Head of caudate nucleus (tissue), 42 donors: ENCODE measurements at regions not wholly inside any gene's neighbourhood (a gene's known extent, or its start where the extent isn't known, plus 50 kb on each side); places are given as distances from the start of the nearest gene placed in this dataset.

Experiments
- DNase-seq, 42 donors: peaks; one replicate each; pipeline versions ENCODE4 v3.0.0 to v3.0.0-alpha.2; 2020 to 2021; ENCODE audit warnings: mixed read lengths in 7 of 42
- intact Hi-C: fragments of 100-400 bp; cut with DNase I; formaldehyde crosslinking; loops from one replicate; pipeline ENCODE4 v1.15.0; 2022

- intact Hi-C loops = no loop called here
- no peak for DNase-seq
Measured at GRCh38 chr10:107692072-107692471, 527.6 kb upstream of the SORCS1 start.

- intact Hi-C loops = no loop called here
- DNase-seq = no peak
Measured at GRCh38 chr10:107689323-107689722, 524.8 kb upstream of the SORCS1 start.

GRCh38 chr10:107687701-107688100 lies 523.2 kb upstream of the SORCS1 start:
- DNase-seq = no peak
- intact Hi-C loops = no loop called here

- intact Hi-C loops = no loop called here
- peak in 31 of 42 donors; percentile 2 to 46 (median 17) for DNase-seq
Measured at GRCh38 chr10:107686095-107686494, 521.6 kb upstream of the SORCS1 start.

GRCh38 chr10:107671960-107672359 lies 507.5 kb upstream of the SORCS1 start:
- no peak for DNase-seq
- intact Hi-C loops = no loop called here

GRCh38 chr10:107666214-107666613 lies 501.7 kb upstream of the SORCS1 start:
- DNase-seq = no peak
- intact Hi-C loops = no loop called here

GRCh38 chr10:107665459-107665858 lies 501.0 kb upstream of the SORCS1 start:
- intact Hi-C loops = no loop called here
- DNase-seq = no peak

GRCh38 chr10:107657851-107658250 lies 493.3 kb upstream of the SORCS1 start:
- intact Hi-C loops = no loop called here
- DNase-seq = no peak

GRCh38 chr10:107656932-107657331 lies 492.4 kb upstream of the SORCS1 start:
- intact Hi-C loops = no loop called here
- DNase-seq = no peak

GRCh38 chr10:107653832-107654287 lies 489.4 kb upstream of the SORCS1 start:
- peak in 6 of 42 donors; percentile 2 to 40 (median 10) for DNase-seq
- intact Hi-C loops = no loop called here

GRCh38 chr10:107650939-107651338 lies 486.4 kb upstream of the SORCS1 start:
- intact Hi-C loops = no loop called here
- no peak for DNase-seq

- DNase-seq = no peak
- intact Hi-C loops = no loop called here
Measured at GRCh38 chr10:107649249-107649648, 484.7 kb upstream of the SORCS1 start.

GRCh38 chr10:107647462-107647861 lies 483.0 kb upstream of the SORCS1 start:
- DNase-seq = no peak
- intact Hi-C loops = no loop called here

GRCh38 chr10:107631876-107632275 lies 467.4 kb upstream of the SORCS1 start:
- no peak for DNase-seq
- intact Hi-C loops = no loop called here

- intact Hi-C loops = no loop called here
- no peak for DNase-seq
Measured at GRCh38 chr10:107626862-107627261, 462.4 kb upstream of the SORCS1 start.

GRCh38 chr10:107623292-107623691 lies 458.8 kb upstream of the SORCS1 start:
- intact Hi-C loops = no loop called here

GRCh38 chr10:107619139-107619538 lies 454.6 kb upstream of the SORCS1 start:
- no peak for DNase-seq

More at GRCh38 chr10:107623292-107623691, 458.8 kb upstream of the SORCS1 start:
- no peak for DNase-seq

GRCh38 chr10:107618504-107618994 lies 454.0 kb upstream of the SORCS1 start:
- DNase-seq = no peak
- intact Hi-C loops = no loop called here

More at GRCh38 chr10:107619139-107619538, 454.6 kb upstream of the SORCS1 start:
- intact Hi-C loops = no loop called here

- intact Hi-C loops = no loop called here
- no peak for DNase-seq
Measured at GRCh38 chr10:107616463-107617410, 452.2 kb upstream of the SORCS1 start.

GRCh38 chr10:107616031-107616430 lies 451.5 kb upstream of the SORCS1 start:
- no peak for DNase-seq
- intact Hi-C loops = no loop called here
